Embryonic facial prominence (tissue), 1 donor: ENCODE measurements at regions not wholly inside any gene's neighbourhood (a gene's known extent, or its start where the extent isn't known, plus 50 kb on each side); places are given as distances from the start of the nearest gene placed in this dataset.

Experiments used
- DNase-seq: peaks from one replicate; pipeline ENCODE4 v3.0.0-alpha.2; 2016; ENCODE audit errors: extremely low spot score

GRCh38 chr10:130459851-130460490 lies 323.8 kb downstream of the GLRX3 start:
- DNase-seq = no peak

GRCh38 chr10:130461631-130462030 lies 325.4 kb downstream of the GLRX3 start:
- no peak for DNase-seq

- DNase-seq = no peak
Observed at GRCh38 chr10:130463104-130463875, 327.1 kb downstream of the GLRX3 start.

- DNase-seq = no peak
Observed at GRCh38 chr10:130463876-130464364, 327.7 kb downstream of the GLRX3 start.

- DNase-seq = no peak
Observed at GRCh38 chr10:130464426-130464825, 328.2 kb downstream of the GLRX3 start.

GRCh38 chr10:130466271-130466997 lies 330.2 kb downstream of the GLRX3 start:
- no peak for DNase-seq

GRCh38 chr10:130470286-130470685 lies 334.1 kb downstream of the GLRX3 start:
- DNase-seq = no peak

GRCh38 chr10:130470973-130471372 lies 334.8 kb downstream of the GLRX3 start:
- DNase-seq = no peak

GRCh38 chr10:130471486-130471885 lies 335.3 kb downstream of the GLRX3 start:
- no peak for DNase-seq

- DNase-seq = no peak
Observed at GRCh38 chr10:130472236-130472635, 336.0 kb downstream of the GLRX3 start.

GRCh38 chr10:130474591-130474990 lies 338.4 kb downstream of the GLRX3 start:
- no peak for DNase-seq

GRCh38 chr10:130477360-130477759 lies 341.2 kb downstream of the GLRX3 start:
- no peak for DNase-seq

- no peak for DNase-seq
Observed at GRCh38 chr10:130479146-130479545, 343.0 kb downstream of the GLRX3 start.

- DNase-seq = no peak
Observed at GRCh38 chr10:130479926-130480325, 343.7 kb downstream of the GLRX3 start.

- DNase-seq = no peak
Observed at GRCh38 chr10:130480491-130480890, 344.3 kb downstream of the GLRX3 start.

- no peak for DNase-seq
Observed at GRCh38 chr10:130481076-130481930, 345.1 kb downstream of the GLRX3 start.

GRCh38 chr10:130481936-130482335 lies 345.7 kb downstream of the GLRX3 start:
- no peak for DNase-seq

GRCh38 chr10:130483691-130484467 lies 347.7 kb downstream of the GLRX3 start:
- DNase-seq = no peak

- DNase-seq = no peak
Observed at GRCh38 chr10:130484468-130485180, 348.4 kb downstream of the GLRX3 start.
